GM21619 (cell line): ENCODE measurements at regions not wholly inside any gene's neighbourhood (a gene's known extent, or its start where the extent isn't known, plus 50 kb on each side); places are given as distances from the start of the nearest gene placed in this dataset.
"Not testable (repeated sequence)": the region's sequence is repeated elsewhere in the genome, so short reads cannot be mapped to it uniquely, and the experiment has no call there.

Experiments used
- ATAC-seq: cut with Tn5 transposase; IDR thresholded peaks from one replicate; pipeline ENCODE4 v1.9.1; 2021; ENCODE audit not compliant: unreplicated experiment

DNA sequence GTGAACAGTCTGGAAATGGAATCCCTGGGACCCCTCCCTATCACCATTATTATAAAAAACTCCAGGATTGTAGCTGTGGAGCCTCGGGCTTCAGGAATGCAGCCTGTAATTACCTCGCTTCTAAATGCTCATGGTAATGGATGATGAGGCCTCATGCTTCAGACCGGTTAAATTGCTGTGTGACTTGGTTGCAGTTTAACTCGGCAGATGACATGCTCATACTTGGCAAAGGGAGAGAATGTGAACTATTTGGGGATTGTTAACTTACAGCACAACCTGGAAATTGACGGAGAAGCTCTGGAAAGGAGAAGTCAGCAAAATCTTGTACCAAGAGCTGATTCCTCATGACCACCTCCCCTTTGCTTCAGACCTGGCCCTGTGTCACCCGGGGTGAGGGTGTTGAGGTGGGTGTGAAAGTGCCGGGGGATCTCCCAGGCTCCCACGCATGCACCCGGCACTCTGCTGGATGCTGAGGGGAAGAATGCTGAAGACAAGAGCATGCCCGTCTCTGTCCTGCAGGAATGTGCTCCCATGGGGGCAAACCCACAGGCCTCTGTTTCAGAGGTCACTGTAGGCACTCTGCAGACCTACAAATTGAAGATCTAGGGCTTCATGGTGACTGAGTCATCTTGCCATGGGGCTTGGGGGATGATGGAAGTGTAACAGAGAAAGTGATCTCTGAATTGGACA lies 364.8 kb downstream of the RPS6KC1 start:
- no peak for ATAC-seq

DNA sequence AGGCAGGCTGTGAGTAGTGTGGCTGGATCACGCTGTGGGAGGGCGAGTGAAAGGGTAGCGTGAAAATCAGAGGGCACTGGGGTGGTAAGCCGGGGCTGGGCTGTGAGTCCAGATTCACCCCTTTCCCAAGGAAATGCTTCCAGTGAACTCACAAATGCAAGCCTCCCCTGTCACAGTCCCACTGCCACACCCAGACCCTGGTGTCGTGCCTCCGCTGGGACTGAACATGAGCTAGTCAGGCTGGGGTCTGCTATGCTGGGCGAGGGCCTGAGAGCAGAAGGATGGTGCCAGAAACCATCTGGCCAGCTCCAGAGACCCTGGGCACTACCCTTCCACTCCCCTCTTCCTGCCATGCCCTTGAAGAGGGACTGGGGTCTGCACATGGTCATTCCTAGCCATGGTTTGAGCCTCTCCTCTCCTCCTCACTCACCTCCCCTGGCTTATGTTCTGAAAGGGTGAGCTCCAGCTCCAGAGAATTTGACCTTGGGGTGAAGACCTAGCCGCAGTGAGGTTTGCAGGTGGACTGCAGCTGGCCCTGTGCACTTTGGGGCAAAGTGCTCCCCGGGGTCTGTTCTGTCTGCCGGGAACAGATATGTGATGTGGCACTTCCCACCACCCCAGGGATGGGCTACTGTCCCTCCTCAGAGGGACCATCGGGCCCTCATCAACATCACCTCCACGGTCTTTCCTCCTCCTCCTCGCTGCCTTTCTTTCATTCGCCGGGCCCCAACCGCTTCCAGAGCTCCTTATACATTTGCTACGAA lies 365.6 kb downstream of the RPS6KC1 start:
- ATAC-seq: no peak

DNA sequence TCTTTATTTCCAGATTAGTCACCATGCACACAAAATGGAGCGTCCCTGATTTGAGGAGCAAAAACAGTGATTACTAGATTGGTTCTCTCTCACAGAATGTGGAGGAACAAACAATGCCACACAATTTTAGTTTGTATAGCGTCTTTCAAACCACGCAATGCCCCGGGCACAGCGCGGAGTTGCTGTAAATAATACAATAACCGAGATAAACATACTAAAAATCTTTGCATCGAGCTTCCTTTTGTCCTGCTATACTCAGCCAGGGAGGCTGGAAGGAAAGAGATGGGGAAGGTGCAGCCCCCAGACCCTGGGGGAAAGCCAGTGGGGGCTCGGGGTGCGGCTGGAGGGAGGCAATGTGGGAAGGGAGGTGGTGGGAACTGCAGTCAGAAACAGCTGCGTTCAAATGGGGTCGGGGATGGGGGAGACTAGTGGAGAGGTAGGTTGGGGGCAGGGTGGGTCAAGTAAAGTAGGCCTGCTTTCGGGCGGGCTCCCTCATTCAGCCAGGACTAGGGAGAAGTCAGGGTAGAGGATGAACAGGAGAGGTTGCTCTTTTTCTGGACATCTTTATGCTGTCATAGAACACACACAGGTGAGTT lies 366.3 kb downstream of the RPS6KC1 start:
- ATAC-seq: no peak

DNA sequence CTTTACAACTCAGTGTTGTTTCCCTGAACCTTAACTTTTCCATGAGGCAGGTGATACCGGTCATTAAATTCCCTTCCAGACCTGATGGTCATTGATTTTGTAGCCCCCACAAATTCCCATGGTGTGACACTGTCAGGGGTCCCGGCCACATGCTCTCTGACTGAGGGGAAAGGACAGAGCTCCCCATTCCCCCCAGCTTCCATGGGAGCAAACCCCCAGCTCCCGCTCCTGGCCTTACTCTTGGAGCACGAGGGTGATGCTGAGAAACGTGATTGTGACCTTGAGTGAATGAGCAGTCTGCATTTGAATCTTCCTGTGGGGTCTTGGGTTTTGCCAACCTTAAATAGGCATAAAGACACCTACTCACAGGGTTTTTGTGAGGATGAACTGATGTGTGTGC lies 366.8 kb downstream of the RPS6KC1 start:
- ATAC-seq: no peak

DNA sequence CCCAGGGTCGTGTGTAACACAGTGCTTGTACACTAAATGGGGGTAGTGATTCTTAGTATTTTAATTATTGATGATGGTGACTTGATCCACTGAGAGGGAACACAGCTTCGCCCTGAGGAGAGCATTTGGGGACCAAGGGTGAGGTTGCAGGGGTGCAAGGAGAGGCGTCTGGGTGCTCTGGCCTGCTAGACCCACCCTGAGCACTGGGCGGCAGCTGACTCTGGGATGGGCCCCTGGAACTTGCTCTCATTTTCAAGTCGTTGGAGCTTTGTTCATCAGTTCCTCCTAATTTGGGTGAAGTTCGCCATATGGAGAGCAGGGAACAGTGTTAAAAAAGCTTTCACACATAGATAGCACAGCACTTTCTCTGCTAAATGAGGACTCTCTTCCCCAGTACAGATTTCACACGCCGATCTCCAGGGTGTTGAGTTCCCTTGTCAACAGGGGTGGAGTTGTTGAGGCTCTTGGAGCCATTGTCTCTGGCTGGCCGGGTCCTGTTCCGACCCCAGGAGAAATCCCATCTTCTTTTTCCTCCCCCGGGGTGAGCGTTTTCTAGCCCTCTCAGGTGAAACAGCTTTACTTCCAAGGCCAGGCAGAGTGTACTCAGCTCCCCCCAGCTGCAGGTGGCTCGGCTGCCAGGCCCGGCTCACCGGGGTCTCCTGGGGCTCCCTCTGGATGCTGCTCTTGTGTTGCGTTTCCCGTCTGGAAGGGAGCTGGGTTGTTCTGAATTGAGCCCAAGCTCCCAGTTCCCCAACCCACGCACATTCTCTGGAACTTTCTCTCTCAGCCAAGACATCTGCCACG lies 367.4 kb downstream of the RPS6KC1 start:
- ATAC-seq: no peak

DNA sequence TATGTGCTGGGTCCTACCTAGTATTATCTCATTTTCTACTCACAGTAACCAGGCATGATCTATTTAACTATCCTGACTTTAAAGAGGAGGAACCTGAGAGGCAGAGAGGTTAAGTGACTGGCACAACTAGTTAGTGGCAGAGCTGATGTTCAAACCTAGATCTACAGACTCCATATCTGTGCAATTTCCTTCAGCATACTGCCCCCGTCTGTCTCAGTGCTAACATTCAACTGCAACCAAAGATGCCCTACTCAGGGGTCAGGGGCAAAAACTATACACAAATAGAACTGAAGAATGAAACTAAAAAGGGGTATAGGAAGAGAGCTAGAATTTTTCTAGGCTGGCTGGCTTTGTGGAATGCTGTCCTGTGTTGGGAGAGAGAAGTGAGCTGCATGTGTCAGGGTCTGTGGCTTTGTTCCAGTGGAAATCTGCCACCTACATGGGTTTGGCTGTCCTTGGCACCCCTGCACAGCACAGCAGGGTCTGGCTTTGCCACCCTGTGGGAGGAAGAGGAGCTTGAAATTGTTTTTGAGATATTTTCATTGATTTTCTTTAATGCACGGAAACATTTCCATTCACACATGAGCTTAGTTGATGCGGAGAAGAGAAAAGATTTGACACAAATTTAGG lies 368.5 kb downstream of the RPS6KC1 start:
- ATAC-seq: no peak

DNA sequence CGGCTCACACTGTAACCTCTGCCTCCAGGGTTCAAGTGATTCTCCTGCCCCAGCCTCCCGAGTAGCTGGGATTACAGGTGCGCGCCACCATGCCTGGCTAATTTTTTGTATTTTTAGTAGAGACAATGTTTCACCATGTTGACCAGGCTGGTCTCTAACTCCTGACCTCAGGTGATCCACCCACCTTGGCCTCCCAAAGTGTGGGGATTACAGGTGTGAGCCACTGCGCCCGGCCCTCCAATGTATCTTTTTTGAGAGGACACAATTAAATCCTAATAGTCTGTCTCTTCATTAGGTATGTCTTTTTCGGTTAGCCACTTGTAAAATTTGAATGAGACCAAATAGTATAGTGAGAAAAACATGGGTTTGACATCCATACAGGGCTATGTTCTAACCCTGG lies 370.1 kb downstream of the RPS6KC1 start:
- ATAC-seq: not testable (repeated sequence)

DNA sequence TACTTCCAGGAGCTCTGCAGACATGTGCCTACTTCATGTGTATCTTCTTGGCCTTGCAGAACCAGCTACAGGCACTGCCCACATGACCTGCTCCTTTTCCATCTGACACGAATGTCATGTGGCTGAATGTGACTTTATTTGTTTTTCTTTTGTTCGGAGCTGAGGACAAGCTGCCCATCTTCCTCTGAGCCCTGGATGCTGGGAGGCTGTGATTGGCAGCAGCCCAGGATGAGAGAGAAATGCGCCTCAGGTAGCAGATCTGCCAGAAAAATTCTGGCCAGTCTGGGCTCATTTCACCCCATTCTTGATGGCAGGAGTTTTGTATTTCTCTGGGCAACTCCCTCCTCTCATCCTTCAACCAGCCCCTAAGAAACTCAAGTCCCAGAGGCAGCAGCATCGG lies 372.0 kb downstream of the RPS6KC1 start:
- ATAC-seq: no peak

DNA sequence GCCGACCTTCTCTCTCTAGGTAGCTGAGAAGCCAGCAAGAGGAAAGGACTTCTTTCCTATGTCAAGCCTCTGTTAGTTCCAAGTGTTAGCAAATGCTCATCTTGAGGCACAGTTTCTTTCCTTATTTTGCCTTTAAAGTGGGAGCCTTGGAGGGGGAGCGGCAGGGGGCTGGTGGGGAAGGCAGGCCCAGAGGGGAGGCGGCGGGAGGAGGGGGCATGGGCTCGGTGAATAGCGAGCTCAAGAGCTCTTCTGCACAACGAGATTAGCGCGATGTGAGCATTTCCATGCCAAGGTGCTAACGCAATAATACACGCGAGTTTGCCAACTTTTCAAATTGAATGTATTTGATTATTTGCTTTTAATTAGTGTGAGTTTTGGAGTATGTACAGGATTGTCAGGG lies 372.6 kb downstream of the RPS6KC1 start:
- ATAC-seq: no peak

DNA sequence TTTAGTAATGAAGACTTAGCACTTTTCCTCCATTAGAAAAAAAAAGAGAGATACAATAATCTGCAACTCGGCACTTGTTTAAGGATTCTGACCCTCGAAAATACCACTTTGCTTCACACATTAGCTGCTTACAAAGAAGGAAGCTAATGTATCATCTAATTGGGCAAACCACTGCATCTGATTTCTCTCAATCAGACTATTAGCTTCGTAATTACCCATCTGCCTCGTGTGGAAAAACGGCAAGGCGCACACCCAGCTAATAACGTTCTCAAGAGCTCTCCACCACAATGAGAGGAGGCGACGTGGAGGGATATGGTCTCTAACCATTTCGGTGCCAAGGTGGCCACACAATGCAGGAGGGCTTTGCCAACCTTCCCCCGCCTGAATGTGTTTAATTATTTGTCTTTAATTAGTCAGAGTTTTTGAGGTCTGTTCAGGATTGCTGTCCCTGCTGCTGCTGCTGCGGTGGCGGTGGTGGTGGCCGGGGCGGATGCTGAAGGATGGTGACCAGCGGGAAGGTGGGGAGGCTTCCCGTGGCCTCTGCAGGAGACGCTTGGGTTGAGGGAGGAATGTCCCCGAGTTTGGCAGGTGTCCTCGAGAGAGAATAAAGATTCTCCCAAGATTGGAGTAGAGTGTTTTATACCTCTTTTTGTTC lies 374.5 kb downstream of the RPS6KC1 start:
- ATAC-seq: no peak

DNA sequence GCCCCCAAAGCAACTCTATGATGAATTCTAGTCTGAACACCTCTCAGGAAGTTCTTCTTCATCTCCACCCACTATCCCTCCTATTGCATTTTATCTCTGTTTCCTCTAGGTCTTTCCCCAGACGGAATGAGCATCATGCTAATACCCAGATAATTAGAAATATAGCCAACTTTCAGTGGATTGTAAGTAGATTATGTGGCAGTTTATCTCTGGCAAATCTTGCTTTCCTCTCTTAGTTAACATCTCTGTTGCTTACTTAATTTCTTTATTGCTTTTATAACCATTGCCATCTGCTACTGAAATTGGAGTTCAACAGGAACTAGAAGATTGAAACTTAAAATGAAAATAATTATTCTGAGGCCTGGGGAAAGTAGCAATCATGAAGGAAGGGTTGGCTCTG lies 378.6 kb downstream of the RPS6KC1 start:
- no peak for ATAC-seq

DNA sequence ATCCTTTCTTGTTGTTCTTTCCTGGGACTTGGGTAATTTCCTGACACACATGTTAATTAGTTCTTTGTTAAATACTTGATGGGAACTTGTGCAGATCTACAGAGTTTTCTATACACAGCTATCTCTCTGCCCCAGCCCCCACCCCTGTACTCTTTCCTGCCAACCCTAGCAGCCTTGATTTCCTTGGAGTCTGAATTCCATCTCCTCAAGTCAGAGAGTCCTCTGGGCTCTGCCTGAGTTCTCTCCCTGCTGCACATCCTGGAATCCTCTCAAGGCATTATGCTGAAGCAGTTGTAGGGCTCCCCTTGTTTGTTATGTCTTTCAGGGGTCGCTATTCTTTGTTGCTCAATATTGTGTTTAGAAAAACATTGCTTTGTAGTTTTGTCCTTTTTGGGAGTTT lies 384.7 kb downstream of the RPS6KC1 start:
- no peak for ATAC-seq

DNA sequence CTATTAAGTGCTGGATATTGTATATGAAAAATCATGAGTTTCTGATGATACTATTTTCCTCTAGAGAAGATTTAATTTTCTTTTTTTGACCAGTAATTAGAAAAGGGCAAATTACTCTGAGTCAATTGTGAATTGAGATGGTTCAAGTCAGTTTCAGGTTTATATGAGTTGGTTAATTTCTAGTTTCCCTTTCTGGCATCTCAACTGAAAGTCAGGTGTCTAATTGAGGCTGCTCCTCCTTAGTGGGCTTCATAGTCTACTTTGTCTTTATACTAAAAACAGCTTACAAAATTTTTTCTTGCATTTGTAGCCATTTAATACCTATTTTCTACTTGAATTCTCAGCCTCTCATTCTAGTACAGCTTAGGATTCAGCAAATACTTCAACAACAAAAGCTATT lies 387.3 kb downstream of the RPS6KC1 start:
- no peak for ATAC-seq

DNA sequence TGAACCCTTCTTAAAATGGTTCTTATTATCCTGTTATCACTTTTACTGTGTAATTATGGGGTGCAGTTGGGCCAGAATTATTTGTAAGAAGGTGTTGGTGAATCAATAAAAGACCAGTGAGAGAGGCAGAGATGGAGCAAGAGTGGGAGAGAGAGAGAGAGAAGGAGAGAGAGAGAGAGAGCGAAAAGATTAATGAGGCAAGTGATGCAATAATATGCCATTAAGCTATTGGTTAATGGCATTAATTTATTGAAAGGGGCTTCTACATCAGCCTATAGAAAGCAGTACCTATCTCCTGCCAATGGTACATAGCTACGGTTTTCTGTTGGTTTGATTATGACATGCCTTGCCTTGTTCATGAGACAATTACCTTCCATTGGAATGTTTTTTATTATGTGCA lies 388.7 kb downstream of the RPS6KC1 start:
- ATAC-seq: no peak

DNA sequence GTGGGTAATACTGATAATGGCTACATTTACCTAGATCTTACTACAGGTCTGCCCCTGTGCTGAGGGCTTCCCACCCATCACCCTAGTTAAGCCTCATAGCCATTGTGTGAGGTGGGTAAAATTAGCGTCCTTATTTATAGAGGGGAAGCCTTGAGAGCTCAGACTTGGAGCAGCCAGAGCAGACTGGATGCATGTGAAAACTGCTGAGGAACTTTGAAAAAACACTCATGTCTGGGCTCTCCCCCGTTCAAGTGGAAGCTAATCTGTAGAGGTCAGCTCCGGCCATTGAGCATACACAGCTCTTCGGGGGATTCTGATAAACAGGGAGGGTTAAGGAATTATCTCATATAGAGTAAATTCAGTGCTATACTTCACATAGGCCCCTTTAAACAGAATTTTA lies 389.7 kb downstream of the RPS6KC1 start:
- ATAC-seq: no peak

DNA sequence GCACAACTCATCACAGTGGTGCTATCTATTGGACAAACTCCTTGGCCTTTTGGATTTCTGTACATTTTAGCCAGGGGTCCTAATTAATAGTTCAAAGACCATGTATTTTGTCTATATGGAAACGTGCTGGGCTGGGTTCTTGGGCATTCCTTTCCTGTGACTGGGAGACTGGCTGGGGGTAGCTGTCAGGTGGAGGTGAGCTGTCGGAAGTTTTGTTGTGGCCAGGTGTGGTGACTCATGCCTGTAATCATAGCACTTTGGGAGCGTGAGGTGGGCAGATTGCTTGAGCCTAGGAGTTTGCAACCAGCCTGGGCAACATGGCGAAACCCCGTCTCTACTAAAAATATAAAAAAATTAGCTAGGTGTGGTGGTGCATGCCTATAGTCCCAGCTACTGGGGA lies 392.4 kb downstream of the RPS6KC1 start:
- ATAC-seq: no peak

DNA sequence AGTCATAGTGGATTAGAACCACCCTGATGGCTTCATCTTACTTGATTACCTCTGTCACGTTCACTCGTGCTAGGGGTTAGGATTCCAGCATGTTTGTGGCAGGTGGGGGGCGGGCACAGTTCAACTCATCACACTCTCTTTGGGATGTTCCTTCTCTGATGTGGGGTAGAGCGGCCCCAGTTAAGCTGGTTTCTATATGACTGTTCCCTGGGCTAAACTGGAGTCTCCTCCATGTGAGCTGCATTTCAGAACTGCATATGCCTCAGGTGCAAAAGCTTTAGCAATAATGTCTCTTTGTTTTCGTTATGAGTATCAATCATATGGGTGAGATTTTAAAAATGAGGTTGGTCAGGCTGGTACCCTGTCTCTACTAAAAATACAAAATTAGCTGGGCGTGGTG lies 393.2 kb downstream of the RPS6KC1 start:
- ATAC-seq: no peak

DNA sequence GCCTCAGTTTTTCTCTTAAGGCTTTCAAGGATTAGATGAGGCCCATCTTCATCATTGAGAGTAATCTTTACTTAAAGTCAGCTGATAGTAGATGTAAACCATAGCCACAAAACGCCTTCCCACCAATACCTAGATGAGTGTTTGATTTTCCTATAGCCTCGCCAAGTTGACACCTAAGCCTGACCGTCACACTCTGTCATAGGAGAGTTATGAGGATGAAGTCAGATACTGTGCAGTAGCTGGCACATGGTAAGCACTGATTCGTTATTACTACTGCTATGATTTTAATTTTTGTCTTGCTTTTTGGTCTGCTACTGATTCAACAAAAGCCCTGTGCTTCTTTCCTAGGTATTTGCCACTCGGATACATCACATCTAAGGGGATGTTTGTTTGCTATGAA lies 395.5 kb downstream of the RPS6KC1 start:
- ATAC-seq: no peak

DNA sequence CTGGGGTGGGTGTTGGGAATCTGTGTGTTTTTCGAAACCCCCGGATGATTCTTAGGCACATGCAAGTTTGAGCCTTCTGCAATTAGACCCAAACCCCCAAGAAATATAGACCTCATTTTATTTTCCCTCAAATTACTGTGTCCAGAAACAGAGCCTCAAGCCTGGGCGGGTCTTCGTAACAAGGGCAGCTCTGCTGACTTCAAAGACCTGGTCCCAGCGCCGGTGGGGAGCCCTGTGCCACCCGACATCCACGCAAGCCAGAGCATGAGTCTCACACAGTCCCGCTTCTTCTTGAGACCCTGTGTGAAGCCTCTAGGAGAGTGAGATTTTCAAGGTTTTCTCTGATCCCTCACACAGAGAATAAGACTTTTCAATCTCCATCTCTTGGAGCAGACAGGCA lies 397.3 kb downstream of the RPS6KC1 start:
- ATAC-seq: no peak

DNA sequence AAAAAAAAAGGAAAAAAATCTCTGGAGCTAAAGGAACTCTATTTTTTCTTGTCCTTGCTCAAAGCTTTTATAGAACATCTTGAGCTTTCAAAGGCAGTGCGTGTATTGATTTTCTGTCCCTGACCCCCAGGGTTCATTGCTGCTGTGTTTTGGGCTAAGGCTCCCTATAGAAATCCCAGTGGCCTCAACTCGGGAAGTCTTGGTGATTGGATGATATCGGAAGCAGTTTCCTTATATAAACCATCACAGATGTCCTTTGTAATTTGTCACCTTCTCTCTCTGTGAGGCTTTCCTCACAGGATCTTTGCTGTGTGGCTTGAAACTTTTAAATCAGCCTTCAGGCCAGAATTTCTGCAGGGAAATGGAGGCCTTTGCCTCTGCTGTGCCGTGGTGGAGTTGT lies 397.7 kb downstream of the RPS6KC1 start:
- ATAC-seq: no peak

DNA sequence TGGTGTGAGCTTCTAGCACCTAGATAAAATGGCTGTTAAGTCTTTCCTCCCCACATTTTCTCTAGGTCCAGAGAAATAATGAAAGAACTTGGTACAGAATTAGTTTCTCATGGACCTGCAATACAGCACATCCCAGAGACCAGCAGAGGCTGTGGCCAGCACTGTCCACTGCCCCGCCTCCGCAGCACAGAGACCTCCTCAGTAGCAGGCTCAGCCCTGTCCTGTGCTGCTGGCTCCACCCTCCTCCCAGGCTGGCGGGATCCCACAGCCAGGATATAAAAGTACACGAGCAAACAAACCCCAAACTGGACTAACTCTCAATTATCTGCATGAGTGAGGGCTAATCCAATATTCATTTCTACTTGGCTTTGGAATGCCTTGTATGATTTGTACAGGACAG lies 401.5 kb downstream of the RPS6KC1 start:
- ATAC-seq: no peak
